Right lobe of liver (tissue), 6 donors: ENCODE measurements at regions not wholly inside any gene's neighbourhood (a gene's known extent, or its start where the extent isn't known, plus 50 kb on each side); places are given as distances from the start of the nearest gene placed in this dataset.
"Not testable (repeated sequence)": the region's sequence is repeated elsewhere in the genome, so short reads cannot be mapped to it uniquely, and the experiment has no call there.

Experiments
- ATAC-seq, 4 donors: fragments of 200-7000 bp; cut with Tn5 transposase; one replicate each; pipeline ENCODE4 v1.9.1; 2020; ENCODE audit warnings: mild to moderate bottlenecking in 4 of 4, moderate library complexity in 4 of 4
- DNase-seq, 3 donors: peaks; one replicate each; pipeline ENCODE4 v3.0.0-alpha.2; 2020
- H3K27ac ChIP-seq, 3 donors: fragments of 200-600 bp; one replicate each; pipeline ENCODE4 v1.8.0; 2022
- H3K27me3 ChIP-seq, 2 donors: fragments of 200-600 bp; one replicate each; pipeline ENCODE4 v1.8.0; 2022
- H3K36me3 ChIP-seq, 4 donors: fragments of 200-600 bp; sonication (generic) in 1 of 4; one replicate each; pipeline versions ENCODE4 v1.5.1 to v1.8.0; 2017 to 2022; ENCODE audit warnings: control low read depth in 1 of 4
- H3K4me1 ChIP-seq, 4 donors: fragments of 200-600 bp; sonication (generic) in 1 of 4; one replicate each; pipeline versions ENCODE4 v1.5.1 to v1.8.0; 2017 to 2022; ENCODE audit warnings: control low read depth in 1 of 4
- H3K4me3 ChIP-seq, 3 donors: fragments of 200-600 bp; one replicate each; pipeline ENCODE4 v1.8.0; 2022
- H3K9me3 ChIP-seq, 4 donors: fragments of 200-600 bp; sonication (generic) in 1 of 4; one replicate each; pipeline versions ENCODE4 v1.5.1 to v1.8.0; 2017 to 2022; ENCODE audit warnings: control low read depth in 1 of 4
- CTCF ChIP-seq, 4 donors: fragments of 200-600 bp in 3 of 4; fragments of 450-650 bp in 1 of 4; IDR thresholded peaks; one replicate each; pipeline versions ENCODE4 v1.5.1 to v1.8.0; 2016 to 2022; ENCODE audit warnings: antibody characterized with exemption in 4 of 4, mild to moderate bottlenecking in 2 of 4
- WGBS: methylation state at CpG from one replicate; pipeline ENCODE4 v1.1.6; 2018; ENCODE audit warnings: low coverage, low lambda C conversion rate; ENCODE audit not compliant: insufficient coverage; ENCODE audit errors: missing lambda C conversion rate; 5-methylcytosine and 5-hydroxymethylcytosine counted together
- intact Hi-C, 2 donors: fragments of 100-400 bp; cut with DNase I; formaldehyde crosslinking; loops; one replicate each; pipeline versions ENCODE4 v1.11.2 to v1.14.1; 2022
- donor health status: DM: no; HTN: yes; CAD: no.
- donor health status: DM: no; HTN: no; CAD: no.
- donor health status: DM: no; HTN: no; CAD: no.
- donor health status: DM: no; HTN: yes; CAD: no.
- donor health status: DM: no; HTN: yes; CAD: no.

GRCh38 chr22:12630965-12631364 lies 2897.0 kb upstream of the OR11H1 start:
- 13% methylated on average over 3 of the region's 3 CpGs for WGBS
- H3K36me3 ChIP-seq, ATAC-seq, H3K4me3 ChIP-seq, H3K4me1 ChIP-seq, H3K9me3 ChIP-seq, intact Hi-C loops, DNase-seq, H3K27me3 ChIP-seq, H3K27ac ChIP-seq: not testable (repeated sequence)
- peak; percentile 12 to 33 (median 28) for TF ChIP-seq CTCF (IDR thresholded peaks at IDR 0.05)

- H3K36me3 ChIP-seq, H3K27ac ChIP-seq, H3K4me1 ChIP-seq, H3K4me3 ChIP-seq, H3K9me3 ChIP-seq, H3K27me3 ChIP-seq, intact Hi-C loops, DNase-seq, ATAC-seq: not testable (repeated sequence)
Observed at GRCh38 chr22:12637566-12638166, 2890.3 kb upstream of the OR11H1 start.

GRCh38 chr22:12638319-12638718 lies 2889.7 kb upstream of the OR11H1 start:
- H3K9me3 ChIP-seq, H3K36me3 ChIP-seq, H3K27me3 ChIP-seq, ATAC-seq, H3K27ac ChIP-seq, H3K4me1 ChIP-seq, DNase-seq, intact Hi-C loops, H3K4me3 ChIP-seq: not testable (repeated sequence)
- 66% methylated on average over 3 of the region's 3 CpGs for WGBS
